ENCODE measurements at regions not wholly inside any gene's neighbourhood (a gene's known extent, or its start where the extent isn't known, plus 50 kb on each side); places are given as distances from the start of the nearest gene placed in this dataset.

DNA sequence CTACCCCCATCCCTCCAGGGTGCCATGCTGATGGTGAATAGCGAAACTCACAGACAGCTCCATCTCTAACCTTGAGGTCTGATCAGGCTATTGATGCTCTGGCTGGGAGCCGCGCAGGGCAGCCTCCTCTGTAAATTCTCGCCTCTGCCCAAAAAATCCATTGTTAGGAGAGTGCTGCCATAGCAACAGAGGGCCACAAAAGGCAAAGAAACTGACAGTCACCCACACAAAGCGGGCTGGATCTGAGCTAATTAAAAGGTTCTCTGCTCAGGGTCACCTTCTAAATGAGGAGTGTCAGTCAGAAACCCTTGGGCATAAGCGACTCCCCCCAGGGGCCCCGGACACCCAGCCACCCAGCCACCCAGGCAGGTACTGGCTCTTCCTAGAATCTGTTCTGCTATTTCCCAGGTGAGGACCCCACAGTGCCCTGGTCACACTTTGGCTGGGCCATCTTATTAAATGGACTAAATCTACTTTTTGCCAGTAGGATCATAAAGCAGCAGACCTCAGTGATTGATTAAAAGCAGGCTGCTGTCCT is 126.7 kb downstream of the MED10 start:
- H3K4me3 ChIP-seq (ENCODE audit: low read length) = no peak overlapping the region
- no peak overlapping the region for H3K27ac ChIP-seq (ENCODE audit: low read length)
- no peak overlapping the region for H3K9ac ChIP-seq (ENCODE audit: low read length)
- ATAC-seq (no peak), DNase-seq (no peak)
- no peak for TF ChIP-seq EZH2 (IDR thresholded peaks at IDR 0.05; ENCODE audit: low read length, unreplicated experiment)
- TF ChIP-seq, protein P1, sequence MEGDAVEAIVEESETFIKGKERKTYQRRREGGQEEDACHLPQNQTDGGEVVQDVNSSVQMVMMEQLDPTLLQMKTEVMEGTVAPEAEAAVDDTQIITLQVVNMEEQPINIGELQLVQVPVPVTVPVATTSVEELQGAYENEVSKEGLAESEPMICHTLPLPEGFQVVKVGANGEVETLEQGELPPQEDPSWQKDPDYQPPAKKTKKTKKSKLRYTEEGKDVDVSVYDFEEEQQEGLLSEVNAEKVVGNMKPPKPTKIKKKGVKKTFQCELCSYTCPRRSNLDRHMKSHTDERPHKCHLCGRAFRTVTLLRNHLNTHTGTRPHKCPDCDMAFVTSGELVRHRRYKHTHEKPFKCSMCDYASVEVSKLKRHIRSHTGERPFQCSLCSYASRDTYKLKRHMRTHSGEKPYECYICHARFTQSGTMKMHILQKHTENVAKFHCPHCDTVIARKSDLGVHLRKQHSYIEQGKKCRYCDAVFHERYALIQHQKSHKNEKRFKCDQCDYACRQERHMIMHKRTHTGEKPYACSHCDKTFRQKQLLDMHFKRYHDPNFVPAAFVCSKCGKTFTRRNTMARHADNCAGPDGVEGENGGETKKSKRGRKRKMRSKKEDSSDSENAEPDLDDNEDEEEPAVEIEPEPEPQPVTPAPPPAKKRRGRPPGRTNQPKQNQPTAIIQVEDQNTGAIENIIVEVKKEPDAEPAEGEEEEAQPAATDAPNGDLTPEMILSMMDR (conservative IDR thresholded peaks at IDR 0.05; ENCODE audit: low read depth, low read length) = no peak
- TF ChIP-seq EZH2phosphoT487 (IDR thresholded peaks at IDR 0.05; ENCODE audit: borderline replicate concordance, low read length) = no peak
- H3K4me2 ChIP-seq (ENCODE audit: low read length) = no peak overlapping the region
- intact Hi-C loops (cut with micrococcal nuclease) = no loop called here
- no peaks in the 10 kb centered on the region for H3K79me2 ChIP-seq (ENCODE audit: low read length)
- BruUV-seq (replicated peaks) = no TSS peak
- no peaks in the 10 kb centered on the region for H3K36me3 ChIP-seq (ENCODE audit: low read depth, low read length)
- CTCF ChIA-PET = no interaction called here
- no peaks in the 10 kb centered on the region for H3K9me3 ChIP-seq (ENCODE audit: low read length)
- H3F3A ChIP-seq (ENCODE audit: low read length, unreplicated experiment) = no peaks in the 10 kb centered on the region
- H3K9me2 ChIP-seq (replicated peaks; ENCODE audit: low read length) = no peaks in the 10 kb centered on the region
- no peaks in the 10 kb centered on the region for H4K20me1 ChIP-seq (ENCODE audit: low read length)
- POLR2A ChIA-PET (ENCODE audit: unreplicated experiment) = no interaction called here
- no peaks in the 10 kb centered on the region for H3K27me3 ChIP-seq (ENCODE audit: low read length)
- H3K4me1 ChIP-seq (ENCODE audit: insufficient read depth, low read length) = peaks cover 9% of the 10 kb centered on the region
- no peak overlapping the region for H2AFZ ChIP-seq (ENCODE audit: low read length)

DNA sequence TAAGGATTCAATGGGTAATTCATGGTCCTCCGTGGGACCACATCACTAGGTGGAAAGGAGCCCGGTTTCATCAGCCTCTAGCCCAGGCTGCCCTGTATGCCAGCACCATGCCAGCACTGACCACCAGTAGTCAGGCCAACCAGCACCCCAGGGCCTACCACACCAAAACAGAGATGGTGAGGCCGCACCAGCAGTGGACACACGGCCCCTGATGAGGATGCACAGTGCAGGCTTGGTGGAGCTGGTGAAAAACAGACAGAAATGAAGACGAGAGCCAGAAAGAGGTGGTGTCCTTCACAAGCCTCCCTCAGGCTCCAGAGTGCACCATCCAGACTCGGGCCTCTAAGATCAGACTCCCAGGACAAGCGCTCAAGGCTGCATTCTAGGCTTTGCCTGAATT is 128.2 kb downstream of the MED10 start:
- H4K20me1 ChIP-seq (ENCODE audit: low read length) = no peaks in the 10 kb centered on the region
- no peak overlapping the region for H3K4me2 ChIP-seq (ENCODE audit: low read length)
- H3K9ac ChIP-seq (ENCODE audit: low read length) = no peak overlapping the region
- BruUV-seq (replicated peaks) = no TSS peak
- H3K9me2 ChIP-seq (replicated peaks; ENCODE audit: low read length) = no peaks in the 10 kb centered on the region
- no peaks in the 10 kb centered on the region for H3K9me3 ChIP-seq (ENCODE audit: low read length)
- no peak overlapping the region for H3K27ac ChIP-seq (ENCODE audit: low read length)
- H3K36me3 ChIP-seq (ENCODE audit: low read depth, low read length) = no peaks in the 10 kb centered on the region
- ChIA-PET CTCF (no interaction called here), POLR2A (ENCODE audit: unreplicated experiment) (no interaction called here)
- H3K79me2 ChIP-seq (ENCODE audit: low read length) = no peaks in the 10 kb centered on the region
- H3K4me3 ChIP-seq (ENCODE audit: low read length) = no peak overlapping the region
- no peak overlapping the region for H2AFZ ChIP-seq (ENCODE audit: low read length)
- ATAC-seq (no peak), DNase-seq (no peak)
- H3K27me3 ChIP-seq (ENCODE audit: low read length) = no peaks in the 10 kb centered on the region
- no peaks in the 10 kb centered on the region for H3F3A ChIP-seq (ENCODE audit: low read length, unreplicated experiment)
- intact Hi-C loops (cut with micrococcal nuclease) = no loop called here
- H3K4me1 ChIP-seq (ENCODE audit: insufficient read depth, low read length) = peaks cover 13% of the 10 kb centered on the region
- TF ChIP-seq, protein P1 (conservative IDR thresholded peaks at IDR 0.05; ENCODE audit: low read depth, low read length) = no peak
- no peak for TF ChIP-seq EZH2 (IDR thresholded peaks at IDR 0.05; ENCODE audit: low read length, unreplicated experiment)

DNA sequence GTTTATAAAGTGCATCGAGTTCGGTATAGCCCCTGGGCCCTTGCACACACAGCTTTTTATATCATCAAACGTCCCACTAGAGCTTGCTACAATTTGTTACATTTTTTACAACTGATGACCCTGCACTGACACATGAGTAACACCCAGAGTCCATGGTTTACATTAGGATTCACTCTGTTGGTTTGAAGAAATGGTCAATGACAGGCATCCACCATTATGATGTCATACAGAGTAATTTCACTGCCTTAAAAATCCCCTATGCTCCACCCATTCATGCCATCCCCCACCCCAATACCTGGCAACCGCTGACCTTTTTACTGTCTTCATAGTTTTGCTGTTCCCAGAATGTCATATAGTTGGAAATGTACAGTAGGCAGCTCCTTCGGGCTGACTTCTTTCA is 130.2 kb downstream of the MED10 start:
- H3K9me2 ChIP-seq (replicated peaks; ENCODE audit: low read length) = no peaks in the 10 kb centered on the region
- DNase-seq (no peak), ATAC-seq (no peak)
- intact Hi-C loops (cut with micrococcal nuclease) = no loop called here
- no peaks in the 10 kb centered on the region for H3K9me3 ChIP-seq (ENCODE audit: low read length)
- no peaks in the 10 kb centered on the region for H3K27me3 ChIP-seq (ENCODE audit: low read length)
- no peaks in the 10 kb centered on the region for H4K20me1 ChIP-seq (ENCODE audit: low read length)
- TF ChIP-seq EZH2phosphoT487 (IDR thresholded peaks at IDR 0.05; ENCODE audit: borderline replicate concordance, low read length) (no peak), EZH2 (IDR thresholded peaks at IDR 0.05; ENCODE audit: low read length, unreplicated experiment) (no peak)
- TF ChIP-seq, protein P1 (conservative IDR thresholded peaks at IDR 0.05; ENCODE audit: low read depth, low read length) = no peak
- peaks cover 13% of the 10 kb centered on the region for H3K4me1 ChIP-seq (ENCODE audit: insufficient read depth, low read length)
- H3K79me2 ChIP-seq (ENCODE audit: low read length) = no peaks in the 10 kb centered on the region
- no TSS peak for BruUV-seq (replicated peaks)
- no peak overlapping the region for H3K4me3 ChIP-seq (ENCODE audit: low read length)
- H3F3A ChIP-seq (ENCODE audit: low read length, unreplicated experiment) = no peaks in the 10 kb centered on the region
- no peak overlapping the region for H3K9ac ChIP-seq (ENCODE audit: low read length)
- H2AFZ ChIP-seq (ENCODE audit: low read length) = no peak overlapping the region
- ChIA-PET POLR2A (ENCODE audit: unreplicated experiment) (no interaction called here), CTCF (no interaction called here)
- no peaks in the 10 kb centered on the region for H3K36me3 ChIP-seq (ENCODE audit: low read depth, low read length)
- H3K4me2 ChIP-seq (ENCODE audit: low read length) = no peak overlapping the region
- no peak overlapping the region for H3K27ac ChIP-seq (ENCODE audit: low read length)

Measured in PC-3 (cell line).